ENCODE measurements at regions not wholly inside any gene's neighbourhood (a gene's known extent, or its start where the extent isn't known, plus 50 kb on each side); places are given as distances from the start of the nearest gene placed in this dataset.

GRCh38 chr18:21162786-21163185 is 51.2 kb upstream of the ROCK1 start:
- no peak for DNase-seq

DNA sequence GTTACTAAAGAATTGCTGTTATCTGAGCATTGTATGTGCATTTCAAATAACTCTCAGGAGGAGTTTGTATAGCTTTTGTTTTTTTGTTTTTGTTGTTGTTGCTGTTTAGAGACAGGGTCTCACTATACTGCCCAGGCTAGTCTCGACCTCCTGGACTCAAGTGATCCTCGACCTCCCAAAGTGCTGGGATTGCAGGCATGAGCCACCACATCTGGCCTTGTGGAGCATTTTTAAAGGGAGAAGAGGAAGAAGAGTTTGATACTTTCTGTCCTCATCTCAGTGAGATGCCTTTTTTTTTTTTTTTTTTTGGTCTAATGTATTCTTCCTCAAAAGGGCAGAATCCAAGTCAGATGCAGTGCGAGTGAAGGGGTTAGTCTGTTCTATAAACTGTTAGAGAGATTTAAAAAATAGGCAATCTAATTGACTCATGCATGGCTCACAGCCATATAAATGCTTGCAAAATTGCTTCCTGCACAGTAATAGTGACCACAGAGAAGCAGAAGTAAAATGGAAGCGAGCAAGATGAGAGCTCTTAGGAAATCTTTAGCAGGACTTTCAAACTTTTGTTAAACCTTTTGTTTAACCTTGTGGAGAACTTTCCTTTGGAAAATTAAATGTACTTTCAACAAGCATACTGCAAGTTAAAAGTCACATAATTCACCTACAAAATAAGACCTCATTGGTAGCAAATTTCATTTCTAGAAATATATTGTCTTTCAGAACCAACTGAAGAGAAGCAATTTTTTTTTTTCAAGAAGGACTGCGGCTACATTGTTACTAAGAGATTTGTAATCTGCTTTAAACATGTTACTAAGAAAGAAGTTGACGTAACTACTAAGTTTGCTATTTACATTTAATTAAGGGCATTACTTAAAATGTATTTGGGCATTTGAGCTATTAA is 52.3 kb upstream of the ROCK1 start:
- no peak for DNase-seq

- DNase-seq: no peak
Measured at GRCh38 chr18:21164548-21165095, 53.0 kb upstream of the ROCK1 start.

DNA sequence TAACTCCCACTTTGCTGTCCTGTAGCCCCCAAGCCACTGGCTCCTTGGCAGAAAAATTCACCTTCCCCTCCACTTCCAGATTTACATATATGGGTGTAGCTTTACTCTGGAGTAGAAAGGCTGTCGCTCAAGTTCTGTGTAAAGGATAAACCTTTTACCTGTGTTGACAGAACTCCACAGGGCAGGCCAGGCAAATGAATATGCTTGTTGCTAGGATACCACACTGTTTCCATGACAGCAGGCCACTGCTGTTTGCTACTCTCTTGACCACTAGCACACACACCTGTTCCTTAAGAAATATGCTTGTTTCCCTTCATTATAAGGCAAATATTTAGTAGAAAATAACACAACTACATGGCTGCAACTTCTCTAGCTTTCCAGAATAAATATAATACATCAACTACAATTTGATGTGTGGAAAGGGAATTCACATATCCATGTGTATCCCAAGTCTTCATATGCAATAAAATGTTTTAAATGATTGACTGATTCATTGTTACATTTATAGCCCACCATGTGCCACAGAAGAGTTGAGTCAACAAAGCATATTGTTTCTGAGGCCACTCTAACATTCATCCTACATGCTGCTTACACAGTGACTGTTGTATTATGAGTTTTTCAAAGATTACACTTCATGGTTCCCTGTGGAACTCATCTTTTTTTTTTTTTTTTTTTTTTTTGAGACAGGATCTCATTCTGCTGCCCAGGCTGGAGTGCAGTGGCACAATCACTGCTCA is 56.2 kb upstream of the ROCK1 start:
- DNase-seq: peak; percentile 17

DNA sequence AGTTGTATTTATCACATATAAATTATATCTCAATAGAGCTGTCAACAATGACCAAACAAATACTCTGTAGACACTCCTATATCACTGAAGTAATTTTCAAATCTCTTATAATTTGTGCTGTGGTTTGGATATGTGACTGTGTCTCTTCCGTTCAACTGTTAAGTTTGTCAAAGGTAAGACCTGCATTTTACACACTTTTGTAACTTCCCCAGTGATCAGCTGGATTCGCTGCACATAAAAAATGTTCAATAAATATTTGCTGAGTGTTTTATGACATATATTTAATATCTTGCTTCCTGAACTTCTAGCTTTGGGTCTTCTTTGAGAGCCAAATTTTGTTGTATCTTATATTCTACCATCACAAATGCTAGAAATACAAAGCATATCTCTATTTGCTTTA is 57.3 kb upstream of the ROCK1 start:
- no peak for DNase-seq

DNA sequence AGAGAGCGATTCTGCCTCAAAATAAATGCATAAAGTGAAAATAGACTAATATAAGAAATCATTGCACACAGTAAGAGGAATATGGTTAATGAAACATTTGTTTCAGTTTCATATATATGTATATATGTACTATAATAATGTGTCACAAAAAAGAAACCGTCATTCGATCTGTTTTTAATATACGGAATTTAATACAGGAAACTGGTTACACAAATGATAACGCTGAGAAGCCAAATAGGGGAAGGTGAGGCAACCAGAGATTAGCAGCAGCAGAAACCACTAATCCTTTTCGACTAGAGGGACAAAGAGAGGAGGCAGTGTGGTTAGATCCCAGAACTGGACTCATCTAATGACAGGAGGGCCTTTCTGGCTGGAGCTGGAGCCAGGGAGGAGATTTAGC is 64.2 kb upstream of the GREB1L start:
- no peak for DNase-seq

- no peak for DNase-seq
Measured at GRCh38 chr18:21179590-21180220, 62.3 kb upstream of the GREB1L start.

DNA sequence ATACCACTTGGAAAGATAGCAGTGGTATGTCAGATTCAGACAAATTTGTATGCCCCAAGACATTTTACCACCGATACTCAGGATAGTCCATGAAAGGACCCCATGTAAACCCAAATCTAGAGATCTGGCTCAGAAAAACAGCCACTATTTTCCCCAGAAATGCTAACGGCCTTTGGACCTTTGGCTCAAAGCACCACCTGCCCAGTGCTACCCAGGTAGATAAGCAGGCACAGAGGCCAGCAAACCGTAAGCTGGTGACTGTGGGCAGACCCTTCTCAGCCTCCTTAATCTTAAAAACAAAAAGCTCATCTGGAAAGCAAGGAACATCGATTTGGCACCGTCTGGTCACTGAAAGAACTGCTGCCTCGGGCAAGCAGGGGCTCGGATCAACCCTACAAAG is 61.4 kb upstream of the GREB1L start:
- no peak for DNase-seq

GRCh38 chr18:21181766-21182165 is 60.3 kb upstream of the GREB1L start:
- DNase-seq: no peak

GRCh38 chr18:21183670-21184069 is 58.4 kb upstream of the GREB1L start:
- no peak for DNase-seq

- DNase-seq: no peak
Measured at GRCh38 chr18:21184396-21184996, 57.5 kb upstream of the GREB1L start.

DNA sequence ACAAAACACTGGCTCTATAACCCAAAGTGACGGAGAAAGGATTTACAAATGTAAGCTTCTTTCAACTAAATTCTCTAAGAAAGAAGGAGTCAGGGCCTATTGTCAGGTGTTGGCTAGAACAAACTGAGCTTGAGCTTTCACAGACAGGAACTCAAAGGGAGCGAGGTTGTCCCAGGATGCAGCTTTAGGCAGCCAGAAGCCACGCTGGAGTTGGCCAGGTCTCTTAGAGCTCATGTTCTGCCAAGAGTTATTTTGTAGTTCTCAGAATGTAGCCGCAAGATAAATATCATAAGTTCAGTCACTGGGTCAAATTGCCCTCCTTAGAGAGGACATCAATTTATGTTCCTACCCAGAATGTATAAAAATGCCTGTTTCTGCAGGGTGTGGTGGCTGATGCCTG is 54.1 kb upstream of the GREB1L start:
- no peak for DNase-seq

GRCh38 chr18:21191596-21192307 is 50.3 kb upstream of the GREB1L start:
- DNase-seq: no peak

All from NCI-H524 treated with DMSO at 0.1 percent for 48 hours (cell line).